GM18517 (cell line): ENCODE measurements at regions not wholly inside any gene's neighbourhood (a gene's known extent, or its start where the extent isn't known, plus 50 kb on each side); places are given as distances from the start of the nearest gene placed in this dataset.

Experiments
- ATAC-seq: cut with Tn5 transposase; IDR thresholded peaks from one replicate; pipeline ENCODE4 v1.9.1; 2021; ENCODE audit warnings: mild to moderate bottlenecking, moderate library complexity; ENCODE audit not compliant: unreplicated experiment

DNA sequence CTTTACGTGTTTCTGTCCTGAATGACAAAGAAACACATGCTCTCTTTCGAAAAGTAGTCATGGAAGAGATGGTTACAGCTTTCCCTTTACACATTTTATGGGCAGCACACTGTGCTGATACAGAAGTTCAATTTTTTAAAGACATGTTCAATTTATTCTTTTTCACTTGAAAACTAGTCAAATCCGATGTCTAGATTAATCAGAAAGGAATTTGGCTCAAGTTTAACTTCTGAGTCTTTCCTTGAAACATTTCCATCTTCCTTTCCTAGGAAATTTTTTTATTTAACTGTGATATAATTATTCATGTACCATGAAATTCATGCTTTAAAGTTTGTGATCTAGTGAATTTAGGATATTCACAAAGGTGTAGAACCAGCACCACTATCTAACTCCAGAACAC is 360.1 kb downstream of the TNS3 start:
- ATAC-seq = no peak

DNA sequence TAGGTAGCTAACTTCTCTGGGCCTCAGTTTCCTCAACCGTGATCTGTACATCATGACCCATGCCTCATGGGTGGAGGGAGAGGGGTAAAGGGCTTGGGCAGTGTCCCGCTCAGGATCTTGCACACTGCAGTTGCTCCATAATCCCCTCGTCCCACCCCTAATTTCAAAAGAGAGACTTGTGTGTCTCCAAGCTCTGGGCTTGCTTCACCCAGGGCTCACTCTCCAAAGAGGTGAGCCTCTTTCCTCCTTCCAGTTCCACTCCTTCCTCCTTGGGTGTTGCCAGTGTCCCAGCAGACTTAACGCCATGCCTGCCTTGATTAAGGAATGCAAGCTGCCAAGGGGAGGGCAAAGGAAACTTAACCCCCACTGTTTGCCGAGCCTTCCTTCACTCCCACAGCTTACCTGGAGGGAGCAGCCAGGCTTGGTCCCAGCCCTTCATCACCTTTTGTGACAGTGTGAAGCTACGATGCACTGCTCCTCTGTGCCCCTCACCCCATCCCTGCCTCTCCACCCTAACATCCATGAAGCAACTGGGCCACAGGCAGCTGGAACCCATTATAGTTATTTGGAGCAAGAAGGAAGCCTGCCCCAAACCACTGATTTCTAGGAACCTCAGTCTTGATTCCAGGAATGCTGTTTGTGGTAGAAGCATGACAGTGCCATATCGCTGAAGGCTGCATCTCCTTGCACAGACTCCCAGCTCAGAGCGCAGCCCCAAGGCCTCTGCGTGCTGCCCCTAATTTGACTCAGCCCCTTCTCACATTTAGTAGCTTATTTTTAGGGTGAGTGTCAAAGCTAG is 363.3 kb downstream of the TNS3 start:
- ATAC-seq = no peak

DNA sequence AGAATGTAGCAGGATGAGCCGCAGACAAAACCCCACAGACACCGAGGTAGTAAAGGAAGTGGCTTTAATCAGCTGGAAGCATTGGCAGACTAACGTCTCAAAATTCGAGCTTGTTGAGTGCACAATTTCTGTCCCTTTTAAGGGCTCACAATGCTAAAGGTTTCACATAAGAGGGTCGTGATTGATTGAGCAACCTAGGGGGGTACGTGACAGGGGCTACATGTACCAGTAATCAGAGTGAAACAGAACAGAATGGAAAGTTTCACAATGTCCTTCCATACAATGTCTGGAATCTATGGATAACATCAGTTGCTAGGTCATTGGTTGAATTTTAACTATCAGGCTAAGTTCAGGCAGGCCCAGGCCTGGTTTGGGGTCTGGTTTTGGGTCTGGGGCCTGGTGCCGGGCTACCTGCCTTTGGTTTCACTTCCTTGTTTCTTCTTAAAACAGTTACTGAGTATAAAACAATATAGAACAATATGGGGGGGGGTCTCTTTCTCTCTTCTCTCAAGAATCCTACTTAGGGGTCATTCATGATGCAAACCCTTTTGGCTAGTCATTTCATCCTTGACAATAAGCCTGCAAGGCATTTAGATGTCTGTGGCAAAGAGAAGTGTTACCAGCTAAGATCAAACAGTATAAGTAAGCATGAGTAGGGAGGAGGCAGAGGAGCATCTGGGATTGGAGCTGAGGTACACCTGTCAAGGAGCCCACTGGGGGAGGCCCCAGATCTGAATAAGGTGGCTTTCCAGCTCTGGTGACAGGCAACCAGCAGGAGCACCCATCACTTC is 364.1 kb downstream of the TNS3 start:
- no peak for ATAC-seq

DNA sequence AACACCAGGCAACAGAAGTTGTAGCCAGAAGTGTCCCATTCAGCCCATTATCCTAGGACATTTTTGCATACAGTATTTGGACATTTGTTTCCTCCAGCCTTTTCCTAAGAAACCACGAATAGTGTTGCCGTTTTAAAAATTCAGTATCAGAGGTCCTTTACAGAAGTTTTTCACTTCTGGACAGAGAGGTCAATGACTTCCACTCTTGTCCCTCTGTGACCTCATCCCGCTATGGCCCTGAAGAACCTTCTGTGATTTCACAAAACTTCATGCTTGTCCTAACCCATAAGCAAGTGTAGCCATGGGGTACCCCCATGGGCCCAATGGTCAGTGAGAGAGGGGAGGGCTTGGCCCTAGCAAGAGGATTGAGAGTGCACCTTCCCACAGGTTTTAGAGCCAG is 364.8 kb downstream of the TNS3 start:
- no peak for ATAC-seq

DNA sequence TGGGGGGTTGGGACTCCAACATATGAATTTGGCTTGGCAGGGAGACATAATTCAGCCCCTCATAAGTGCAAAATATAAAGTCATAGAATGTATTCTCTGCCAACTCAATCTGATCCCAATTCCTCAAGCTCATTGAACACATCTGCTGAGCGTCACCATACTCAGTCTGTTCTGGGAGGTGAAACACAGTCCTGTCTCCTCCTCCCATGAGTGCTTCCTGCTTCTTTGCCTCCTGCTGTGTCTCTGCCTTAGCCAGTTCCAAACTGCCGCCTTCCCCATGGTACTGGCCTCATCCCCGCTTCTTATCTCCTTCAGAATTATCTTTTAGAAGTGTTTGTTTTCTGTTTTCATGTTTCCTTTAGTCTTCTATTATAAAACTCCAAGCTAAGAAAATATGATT is 365.5 kb downstream of the TNS3 start:
- no peak for ATAC-seq

DNA sequence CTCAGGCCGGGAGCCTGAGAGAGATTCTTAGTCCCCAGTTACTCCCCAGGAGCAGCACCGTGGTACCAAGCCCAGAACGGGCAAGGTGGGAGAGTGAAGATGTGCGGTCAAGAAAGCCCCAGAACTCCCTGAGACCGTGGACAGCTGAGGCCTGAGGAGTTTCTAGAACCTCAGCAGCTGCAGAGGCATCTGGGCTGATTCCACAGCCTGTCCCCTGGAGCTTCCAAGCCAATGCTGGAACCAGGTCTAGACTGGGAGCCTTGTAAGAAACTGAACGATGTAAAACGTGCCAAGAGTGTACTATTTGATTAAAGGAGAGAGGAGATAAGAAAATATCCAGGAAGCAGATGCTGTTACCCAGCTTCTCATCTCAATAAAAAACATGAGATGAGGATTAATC is 366.3 kb downstream of the TNS3 start:
- ATAC-seq = no peak

DNA sequence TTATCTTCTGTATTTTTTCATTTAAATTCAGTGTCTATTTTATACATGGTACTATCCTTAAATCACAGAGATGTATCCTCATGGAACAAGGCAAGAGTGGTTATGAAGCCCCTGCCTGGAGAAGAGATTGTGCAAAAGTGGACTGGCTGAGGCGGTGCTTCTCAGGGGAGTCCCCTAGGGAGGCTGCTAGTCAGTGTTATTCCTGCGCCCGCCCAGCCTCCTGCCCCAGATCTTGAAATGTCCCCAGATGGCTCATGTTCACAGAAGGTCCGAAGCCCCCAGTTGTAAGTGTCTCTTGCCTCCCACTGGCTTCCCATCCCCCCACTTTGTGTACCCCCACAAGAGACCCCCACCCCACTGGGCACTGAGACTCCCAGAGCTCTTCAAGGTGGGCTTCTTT is 366.9 kb downstream of the TNS3 start:
- ATAC-seq = no peak

DNA sequence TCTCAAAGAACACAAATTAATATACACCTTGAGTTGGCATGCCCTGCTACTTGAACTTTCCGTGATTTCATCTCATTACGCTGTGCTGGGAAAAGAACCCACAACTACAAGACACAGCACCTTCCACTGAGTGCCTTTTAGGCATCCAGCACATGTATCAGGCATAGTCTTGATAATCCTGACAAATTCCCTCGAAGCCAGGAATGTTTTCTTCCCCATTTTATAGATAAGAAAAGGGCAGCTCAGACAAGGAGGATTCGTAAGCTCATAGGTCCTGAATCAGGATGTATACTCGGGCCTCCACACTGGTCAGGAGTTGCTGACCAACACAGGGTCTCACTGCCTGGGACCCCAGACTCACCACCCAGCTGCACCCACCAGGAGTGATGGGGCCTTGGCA is 368.6 kb downstream of the TNS3 start:
- ATAC-seq = no peak

DNA sequence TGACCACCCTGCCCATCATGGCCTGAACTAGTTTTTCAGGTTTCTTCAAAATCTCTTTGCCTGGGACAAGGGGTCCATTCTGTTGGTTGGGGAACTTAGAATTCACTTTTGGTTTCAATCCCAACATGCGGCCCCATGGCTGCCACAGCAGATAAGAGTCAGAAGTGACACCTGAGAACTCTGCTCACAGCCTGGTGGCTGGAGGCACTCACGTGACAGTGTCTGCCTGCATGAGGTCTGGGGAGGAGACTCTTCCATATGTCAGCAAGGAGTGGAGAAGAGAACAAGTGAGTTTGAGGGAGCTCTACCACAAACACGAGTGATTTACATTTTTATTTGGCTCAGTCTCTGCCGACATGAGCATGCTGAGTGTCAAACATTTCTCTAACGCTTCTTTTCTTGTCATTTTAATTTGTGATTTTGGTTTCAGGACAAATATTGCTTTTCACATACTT is 370.4 kb downstream of the TNS3 start:
- peak; percentile 55 for ATAC-seq

DNA sequence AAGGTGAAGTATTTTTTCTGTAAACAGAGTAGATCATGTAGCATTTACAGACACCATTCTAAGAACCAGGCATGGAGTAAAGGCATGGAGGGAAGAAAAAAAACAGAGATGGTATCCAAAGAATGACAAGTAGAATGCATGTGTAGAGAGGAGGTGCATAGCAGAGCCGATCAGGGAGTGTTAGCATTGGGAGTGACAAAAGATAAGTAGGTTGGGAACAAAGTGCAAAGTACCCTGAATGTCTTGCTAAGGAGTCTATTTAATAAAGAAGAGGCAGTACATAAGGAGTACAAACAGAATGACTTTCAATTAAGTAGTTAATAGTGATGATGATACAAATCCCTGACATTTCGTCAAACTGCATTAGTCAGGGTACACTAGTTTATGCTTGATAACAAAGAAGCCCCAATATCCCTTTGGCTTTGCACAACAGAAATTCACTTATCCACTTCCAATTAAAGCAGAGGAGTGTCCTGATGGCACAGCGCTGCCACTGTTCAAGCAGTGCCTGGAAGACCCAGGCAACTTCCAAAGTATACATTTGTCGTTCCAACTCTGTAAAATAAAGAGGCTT is 371.5 kb downstream of the TNS3 start:
- ATAC-seq = no peak

DNA sequence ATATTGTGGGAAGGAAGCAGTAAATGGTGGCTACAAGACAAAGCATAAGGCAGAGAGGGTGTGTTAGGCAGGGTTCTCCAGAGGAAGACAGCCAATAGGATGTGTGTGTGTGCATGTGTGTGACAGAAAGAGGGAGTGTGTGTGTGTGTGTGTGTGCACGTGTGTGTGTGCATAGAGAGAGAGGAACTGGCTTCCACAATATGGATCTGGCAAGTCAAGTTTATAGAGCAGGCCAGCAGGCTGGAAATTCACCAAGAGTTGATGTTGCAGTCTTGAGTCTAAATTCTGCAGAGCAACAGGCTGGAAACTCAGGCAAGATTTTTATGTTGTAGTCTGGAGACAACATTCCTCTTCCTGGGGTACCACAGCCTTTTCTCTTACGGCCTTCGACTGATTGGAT is 374.0 kb downstream of the TNS3 start:
- no peak for ATAC-seq

DNA sequence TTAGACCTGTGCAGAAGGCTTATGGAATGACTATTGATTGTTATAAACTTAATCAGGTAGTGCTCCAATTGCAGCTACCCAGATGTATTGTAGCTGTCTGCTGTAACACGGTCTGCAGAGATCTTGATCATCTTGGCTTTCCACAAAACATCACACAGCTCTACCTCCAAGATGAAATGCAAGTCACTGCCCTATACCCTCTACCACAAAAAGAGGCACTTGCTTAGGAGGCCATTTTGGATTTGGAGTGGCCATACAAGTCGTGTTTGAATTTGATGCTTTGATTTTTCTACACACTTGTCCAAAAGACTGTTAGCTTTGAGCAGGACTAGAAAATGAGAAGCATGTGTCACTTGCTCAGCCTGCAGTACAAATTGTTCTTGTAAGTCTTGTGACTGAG is 377.2 kb downstream of the TNS3 start:
- ATAC-seq = no peak

DNA sequence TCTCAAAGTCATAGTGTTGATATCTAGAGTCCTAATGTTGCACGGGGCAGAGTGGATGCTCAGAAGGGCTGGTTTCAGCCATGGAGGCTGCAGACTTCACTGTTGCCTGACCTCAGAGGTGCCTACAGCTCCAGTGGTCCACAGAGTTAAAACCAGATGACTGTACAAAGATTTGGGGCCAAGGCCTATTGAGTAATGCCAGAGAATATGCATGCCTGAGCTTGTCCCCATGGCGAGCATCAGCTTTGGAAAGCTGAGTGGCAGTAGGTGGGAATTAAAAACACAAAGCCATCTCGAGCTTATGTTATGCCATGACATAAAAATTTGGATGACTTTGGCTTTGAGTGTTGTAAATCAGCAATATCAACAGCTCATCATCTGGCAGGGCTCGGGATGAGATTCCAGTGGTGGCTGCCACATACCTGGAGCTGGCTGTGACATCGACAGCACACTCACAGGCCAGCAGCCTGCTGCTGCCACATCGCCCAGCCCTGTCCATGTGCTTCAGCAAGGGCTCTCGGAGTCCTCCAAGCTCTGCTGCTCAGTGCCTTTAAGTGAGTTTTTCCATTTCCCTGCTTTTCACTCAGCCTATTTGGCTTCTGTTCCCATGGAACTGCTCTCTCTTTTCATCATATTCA is 379.6 kb downstream of the TNS3 start:
- no peak for ATAC-seq

DNA sequence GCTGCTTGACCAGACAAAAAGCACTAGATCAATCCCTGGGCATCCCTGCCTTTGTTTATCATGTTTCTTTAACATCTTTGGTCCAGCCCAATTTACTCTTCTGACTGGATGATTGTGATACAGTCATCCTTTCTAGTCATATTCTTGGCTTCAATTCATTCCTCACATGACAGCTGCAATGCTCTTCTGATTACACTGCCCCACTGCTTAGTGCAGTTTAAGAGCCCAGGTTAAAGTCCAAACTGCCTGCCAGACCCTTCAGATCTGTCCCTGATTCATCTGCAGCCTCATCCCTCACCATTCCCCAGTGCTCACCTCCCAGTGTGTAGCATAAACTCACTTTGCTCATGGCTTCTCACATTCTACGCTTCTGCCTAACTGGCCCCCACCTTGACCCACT is 383.8 kb downstream of the TNS3 start:
- ATAC-seq = no peak

DNA sequence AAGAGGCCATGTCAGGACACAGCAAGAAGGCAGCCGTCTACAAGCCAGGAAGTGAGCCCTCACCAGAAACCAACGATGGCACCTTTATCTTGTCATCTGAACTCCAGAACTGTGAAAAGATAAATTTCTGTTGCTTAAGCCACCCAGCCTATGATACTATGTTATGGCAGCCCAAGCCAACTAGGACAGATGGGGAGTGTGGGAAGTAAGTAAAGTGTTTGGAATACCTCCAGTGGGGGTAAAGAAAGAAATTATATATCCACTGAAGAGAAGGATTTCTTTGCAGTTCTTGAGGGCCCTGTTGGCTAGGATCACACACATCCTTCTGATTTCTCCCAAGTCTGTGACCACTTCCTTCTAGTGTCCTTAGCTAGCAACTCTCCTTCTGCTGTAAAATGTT is 384.4 kb downstream of the TNS3 start:
- ATAC-seq = no peak

DNA sequence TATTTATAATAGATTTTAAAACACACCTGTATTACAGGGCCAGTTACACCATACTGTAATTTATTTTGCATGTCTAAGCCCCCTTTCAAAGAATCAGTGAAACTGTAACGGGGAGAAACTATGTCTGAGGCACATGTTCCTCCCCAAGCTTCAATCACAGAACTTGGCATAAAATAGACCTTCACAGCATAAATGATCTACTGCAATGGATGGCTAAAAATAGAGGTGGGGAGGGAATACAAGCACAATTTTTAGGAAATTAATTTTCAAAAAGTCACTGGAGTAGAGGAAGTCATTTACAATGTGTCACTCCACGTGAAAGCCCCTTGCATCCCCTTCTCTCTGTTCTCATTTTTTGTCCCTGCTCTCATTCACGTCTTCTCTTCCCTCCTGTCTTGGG is 385.2 kb downstream of the TNS3 start:
- no peak for ATAC-seq

DNA sequence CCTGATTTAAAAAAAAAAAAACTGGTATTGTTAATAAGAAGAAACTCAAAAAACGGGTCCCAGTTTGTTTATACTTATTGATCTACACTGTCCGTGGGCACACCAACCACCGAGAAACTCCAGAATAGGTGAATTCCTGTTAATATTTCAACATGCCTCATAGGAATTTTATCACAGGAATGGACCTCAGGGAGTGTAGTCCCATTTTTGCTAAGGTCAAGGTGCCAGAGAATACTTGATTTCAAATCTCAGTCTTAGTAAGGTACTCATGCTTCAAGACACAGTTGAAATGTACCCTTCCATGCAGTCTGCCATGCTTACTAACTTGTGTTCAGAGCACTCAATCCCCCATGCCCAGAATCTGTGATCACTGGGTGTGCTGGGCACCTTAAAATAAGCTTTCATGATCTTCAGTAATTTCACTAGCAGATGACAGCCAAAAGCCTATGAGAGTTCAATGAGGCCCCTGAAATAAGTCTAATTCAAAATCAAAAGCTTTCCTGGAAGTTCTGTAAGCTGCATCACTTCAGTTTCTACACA is 385.7 kb downstream of the TNS3 start:
- ATAC-seq = no peak

DNA sequence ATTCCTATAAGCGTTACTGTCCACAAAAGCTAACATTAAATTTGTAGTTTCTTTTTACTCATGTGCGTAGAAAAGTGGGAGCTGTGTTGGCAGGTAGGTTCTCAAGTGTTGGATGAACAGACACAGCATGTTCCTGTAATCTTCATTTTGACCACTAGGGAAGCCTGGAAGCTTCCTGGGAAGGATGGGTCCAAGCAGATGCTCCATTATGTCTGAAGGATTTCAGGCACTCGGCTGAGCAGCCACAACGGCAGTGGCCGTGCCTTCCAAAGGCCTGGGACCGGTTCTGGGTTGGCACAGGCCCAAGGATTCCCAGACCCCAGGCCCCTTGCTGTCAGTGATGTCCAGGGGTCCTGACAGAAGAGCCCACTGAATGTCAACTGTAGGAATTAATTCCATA is 386.3 kb downstream of the TNS3 start:
- no peak for ATAC-seq

DNA sequence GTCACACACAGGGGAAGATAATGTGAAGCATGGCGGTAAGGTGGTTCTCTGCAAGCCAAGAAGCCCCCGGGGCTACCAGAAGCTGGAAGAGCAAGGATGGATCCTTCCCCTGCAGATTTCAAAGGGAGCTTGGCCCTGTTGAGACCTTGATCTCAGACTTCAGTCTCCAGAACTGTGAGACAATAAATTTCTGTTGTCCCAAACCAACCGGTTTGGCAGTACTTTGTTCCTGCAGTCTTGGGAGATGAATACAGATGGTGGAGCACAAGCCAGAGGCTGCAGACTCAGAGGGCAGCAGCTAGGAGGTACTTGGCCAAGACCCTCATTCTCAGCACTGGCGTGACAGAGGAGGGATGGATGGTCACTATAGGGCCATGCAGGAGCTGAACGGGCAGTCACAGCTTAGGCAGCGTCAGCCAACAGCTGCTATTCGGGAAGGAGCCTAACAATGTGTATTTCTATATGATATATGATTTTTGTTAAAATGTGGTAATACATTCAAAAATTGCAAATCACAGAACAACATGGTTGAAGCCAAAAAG is 387.3 kb downstream of the TNS3 start:
- no peak for ATAC-seq

DNA sequence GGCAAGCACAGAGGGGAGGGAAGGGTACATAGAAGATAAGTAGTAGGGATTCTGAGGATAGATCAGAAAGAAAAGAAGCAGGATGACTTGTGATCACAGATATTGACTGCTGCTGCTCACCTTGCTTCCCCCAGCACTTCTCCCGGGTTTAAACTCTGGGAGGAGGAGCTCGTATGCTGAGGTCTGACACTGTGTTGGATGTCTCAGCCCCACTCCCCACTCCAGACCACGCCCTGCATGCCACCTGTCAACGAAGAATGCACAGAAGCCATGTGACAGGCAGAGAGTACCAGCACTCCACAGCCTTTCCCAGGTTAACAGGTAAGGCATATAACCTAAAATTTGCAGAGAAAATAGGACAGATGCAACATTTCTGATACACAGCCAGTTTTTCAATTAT is 388.9 kb downstream of the TNS3 start:
- ATAC-seq = no peak

DNA sequence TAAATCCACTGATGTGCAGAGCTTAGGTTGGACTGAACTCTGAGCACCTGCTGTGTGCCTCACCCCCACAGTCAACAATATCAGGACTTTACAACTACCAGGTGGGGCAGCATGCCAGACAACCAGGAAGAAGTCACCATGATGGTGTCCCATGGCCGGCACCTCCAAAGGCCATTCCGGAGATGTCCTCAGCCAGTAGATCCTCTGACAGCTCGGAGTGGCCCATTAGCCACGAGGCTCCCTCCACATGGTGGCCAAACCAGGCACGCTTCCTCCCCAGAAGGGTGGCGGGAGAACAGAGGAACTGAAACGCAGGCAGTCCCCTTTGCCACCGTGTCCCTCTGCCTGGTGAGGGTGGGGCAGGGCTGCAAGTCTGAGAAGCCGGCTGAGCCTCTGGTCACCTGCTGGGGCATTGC is 390.0 kb downstream of the TNS3 start:
- no peak for ATAC-seq
